GM12878 (cell line): ENCODE measurements at regions not wholly inside any gene's neighbourhood (a gene's known extent, or its start where the extent isn't known, plus 50 kb on each side); places are given as distances from the start of the nearest gene placed in this dataset.

Source experiments
- ATAC-seq: fragments of 200-7000 bp; cut with Tn5 transposase; 3 replicates; pipeline ENCODE4 v1.9.1; 2020; ENCODE audit warnings: mild to moderate bottlenecking, moderate library complexity
- BruUV-seq: library from RNA; stranded (reverse); fragments of 400-500 nt; replicated peaks from 2 replicates; lab custom pipeline; 2021; lab: Mats Ljungman, UMichigan
- CTCF ChIA-PET: fragments of 300-600 bp; sonication (Branson Sonifier 250); formaldehyde crosslinking; extraction: SDS; loops from one replicate; lab custom pipeline; 2021; ENCODE audit warnings: inconsistent platforms; lab: Yijun Ruan, JAX
- POLR2A ChIA-PET: fragments of 350-600 bp; formaldehyde crosslinking; extraction: SDS; loops from one replicate; lab custom pipeline; 2021; ENCODE audit warnings: inconsistent platforms; lab: Charles Lee
- RAD21 ChIA-PET: fragments of 300-600 bp; sonication (Branson Sonifier 250); formaldehyde crosslinking; loops from one replicate; lab custom pipeline; 2023; ENCODE audit warnings: antibody characterized with exemption; ENCODE audit not compliant: unreplicated experiment; lab: Charles Lee
- SMC1A ChIA-PET: fragments of 300-600 bp; sonication (Branson Sonifier 250); formaldehyde crosslinking; loops from one replicate; lab custom pipeline; 2023; ENCODE audit not compliant: unreplicated experiment, uncharacterized antibody; lab: Charles Lee
- DNase-seq: peaks from one replicate; pipeline ENCODE4 v3.0.0-alpha.2; 2011; ENCODE audit warnings: low read depth, low spot score
- FAIRE-seq: peaks from 3 replicates; lab custom pipeline; 2011; peaks lifted over from hg19 to GRCh38; lab: Jason Lieb, UNC
- H2AFZ ChIP-seq: 2 replicates; pipeline ENCODE4 v1.6.0; 2011; ENCODE audit warnings: low read depth, low read length, control low read depth; ENCODE audit not compliant: control insufficient read depth
- H3K27ac ChIP-seq: 2 replicates; pipeline ENCODE4 v1.5.1; 2011; ENCODE audit warnings: control low read depth; ENCODE audit not compliant: control insufficient read depth, insufficient read depth
- H3K27me3 ChIP-seq, 2 experiments: replicated peaks in 1 of 2; 2 replicates each; pipeline versions ENCODE4 v1.6.0 to v1.6.1; 2011; ENCODE audit warnings: low read length in 1 of 2; ENCODE audit not compliant: control insufficient read depth in 2 of 2, insufficient read depth in 2 of 2
- H3K36me3 ChIP-seq, 2 experiments: 2 replicates each; pipeline ENCODE4 v1.5.1; 2011; ENCODE audit warnings: low read length in 1 of 2; ENCODE audit not compliant: control insufficient read depth in 2 of 2, insufficient read depth in 2 of 2
- H3K4me1 ChIP-seq: 2 replicates; pipeline ENCODE4 v1.6.1; 2011; ENCODE audit warnings: mild to moderate bottlenecking, low read length, moderate library complexity, mixed read lengths; ENCODE audit not compliant: control insufficient read depth, insufficient read depth
- H3K4me2 ChIP-seq: 2 replicates; pipeline ENCODE4 v1.6.0; 2011; ENCODE audit warnings: control low read depth; ENCODE audit not compliant: control insufficient read depth, insufficient read depth
- H3K4me3 ChIP-seq: fragments of 200-600 bp; sonication (generic); 2 replicates; pipeline ENCODE4 v1.5.1; 2016
- H3K79me2 ChIP-seq: 2 replicates; pipeline ENCODE4 v1.6.0; 2011; ENCODE audit warnings: low read length; ENCODE audit not compliant: control insufficient read depth, insufficient read depth
- H3K9ac ChIP-seq: 2 replicates; pipeline ENCODE4 v1.8.0; 2011; ENCODE audit warnings: low read length, control low read depth, mixed read lengths; ENCODE audit not compliant: control insufficient read depth, insufficient read depth
- H3K9me3 ChIP-seq: replicated peaks from 3 replicates; pipeline ENCODE4 v1.5.1; 2011; ENCODE audit warnings: mild to moderate bottlenecking, low read length; ENCODE audit not compliant: control insufficient read depth, insufficient read depth
- H4K20me1 ChIP-seq: 2 replicates; pipeline ENCODE4 v1.6.0; 2011; ENCODE audit not compliant: control insufficient read depth, insufficient read depth
- CBFB ChIP-seq: IDR thresholded peaks from 2 replicates; pipeline ENCODE4 v1.6.1; 2016; ENCODE audit warnings: antibody characterized with exemption, low read depth
- EGR1 ChIP-seq, 2 experiments: IDR thresholded peaks; 1 replicate in 1 of 2; 2 replicates in 1 of 2; pipeline ENCODE4 v1.6.1; 2011 to 2012; ENCODE audit warnings: low read depth in 2 of 2, low read length in 2 of 2, borderline replicate concordance in 1 of 2, mild to moderate bottlenecking in 1 of 2, moderate library complexity in 1 of 2
- ETV6 ChIP-seq, 2 experiments: fragments of 450-650 bp in 1 of 2; IDR thresholded peaks in 1 of 2; conservative IDR thresholded peaks in 1 of 2; 2 replicates each; pipeline ENCODE4 v1.6.1; 2014; ENCODE audit warnings: antibody characterized with exemption in 1 of 2, borderline replicate concordance in 1 of 2, low read depth in 1 of 2, mild to moderate bottlenecking in 1 of 2, moderate library complexity in 1 of 2
- GATAD2B ChIP-seq: fragments of 450-650 bp; conservative IDR thresholded peaks from 2 replicates; pipeline ENCODE4 v1.6.1; 2017; ENCODE audit warnings: low read depth, mild to moderate bottlenecking, moderate library complexity
- MTA3 ChIP-seq: IDR thresholded peaks from 2 replicates; pipeline ENCODE4 v1.6.1; 2012; ENCODE audit warnings: low read length, inconsistent platforms, borderline replicate concordance
- NFYB ChIP-seq: IDR thresholded peaks from 2 replicates; pipeline ENCODE4 v1.6.1; 2011; ENCODE audit warnings: low read depth, mild to moderate bottlenecking, low read length, improper control_type of control experiment, moderate library complexity; ENCODE audit not compliant: insufficient read depth
- NRF1 ChIP-seq: conservative IDR thresholded peaks from 2 replicates; pipeline ENCODE4 v1.6.1; 2011; ENCODE audit warnings: mild to moderate bottlenecking, low read depth, low read length, improper control_type of control experiment
- POLR2AphosphoS5 ChIP-seq: IDR thresholded peaks from 2 replicates; pipeline ENCODE4 v1.6.1; 2011; ENCODE audit warnings: mild to moderate bottlenecking, low read length, inconsistent platforms
- RELA ChIP-seq: fragments of 450-650 bp; IDR thresholded peaks from 2 replicates; pipeline ENCODE4 v1.8.0; 2014; ENCODE audit warnings: borderline replicate concordance; ENCODE audit not compliant: partially characterized antibody
- SMARCA5 ChIP-seq: fragments of 450-650 bp; IDR thresholded peaks from 2 replicates; pipeline ENCODE4 v1.6.1; 2017; ENCODE audit warnings: mild to moderate bottlenecking
- ZSCAN29 ChIP-seq: fragments of 450-650 bp; IDR thresholded peaks from 2 replicates; pipeline ENCODE4 v1.6.1; 2017; ENCODE audit warnings: mild to moderate bottlenecking, moderate library complexity
- in situ Hi-C: fragments of 300-500 bp; cut with MboI; formaldehyde crosslinking; loops from 9 replicates; pipeline ENCODE4 v1.14.3; 2018; ENCODE audit warnings: mixed read lengths
- intact Hi-C: fragments of 100-400 bp; cut with micrococcal nuclease; formaldehyde crosslinking; loops from one replicate; pipeline ENCODE4 v1.14.2; 2022; ENCODE audit not compliant: unreplicated experiment
- TF ChIP-seq, protein P1 (sequence below): IDR thresholded peaks from 2 replicates; pipeline ENCODE4 v1.6.1; 2012; ENCODE audit warnings: low read depth, low read length, improper control_type of control experiment
- TF ChIP-seq, protein P2 (sequence below): IDR thresholded peaks from 2 replicates; pipeline ENCODE4 v1.6.1; 2011; ENCODE audit warnings: low read depth, mild to moderate bottlenecking, low read length, moderate library complexity, borderline replicate concordance; ENCODE audit errors: extremely low read depth
- TF ChIP-seq, protein P3 (sequence below): fragments of 450-650 bp; IDR thresholded peaks from 2 replicates; pipeline ENCODE4 v1.6.1; 2016; ENCODE audit warnings: mild to moderate bottlenecking
- TF ChIP-seq, protein P4 (sequence below): fragments of 450-650 bp; IDR thresholded peaks from 2 replicates; pipeline ENCODE4 v1.6.1; 2017; ENCODE audit warnings: borderline replicate concordance

DNA sequence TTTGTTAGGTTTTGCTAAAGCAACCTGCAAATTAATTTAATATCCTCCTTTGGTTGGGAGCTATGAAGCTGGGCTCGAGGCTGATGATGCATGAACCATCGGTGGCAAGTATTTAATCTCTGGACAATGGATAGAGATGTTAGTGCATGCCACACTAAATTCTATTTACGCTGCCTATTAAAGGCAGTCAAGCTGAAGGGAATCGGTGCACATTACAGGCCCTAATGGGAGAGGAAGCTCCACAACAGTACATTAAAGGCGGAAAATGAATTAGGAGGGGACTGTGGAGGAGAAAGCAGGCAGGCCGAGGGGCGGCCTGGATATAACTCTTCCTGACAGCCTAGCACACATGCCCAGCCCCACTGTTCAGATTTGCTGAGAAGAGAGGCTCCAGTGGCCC, 132.4 kb upstream of the MAFB start (continued):
- TF ChIP-seq ZSCAN29 (no peak), SMARCA5 (no peak)

DNA sequence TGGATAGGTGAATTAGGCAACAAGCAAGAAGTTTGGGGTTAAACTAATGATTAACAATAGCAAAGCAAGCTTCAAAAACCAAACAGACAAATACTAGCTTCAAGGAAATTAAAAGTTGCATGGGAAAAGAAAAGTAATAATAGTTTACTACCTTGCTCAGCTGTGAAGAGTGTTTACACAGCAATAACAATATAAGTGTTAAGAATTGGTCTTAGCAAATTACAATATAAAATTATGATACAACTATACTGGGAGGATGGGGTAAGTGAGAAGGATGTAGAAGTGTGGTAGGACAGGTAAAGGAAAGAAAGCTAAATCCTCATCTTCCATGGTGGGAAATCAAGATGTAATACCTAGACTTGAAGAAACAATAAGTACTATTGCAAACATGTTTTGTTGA, 137.7 kb upstream of the MAFB start:
- no TSS peak for BruUV-seq
- H3K27ac ChIP-seq: no peak overlapping the region
- no peaks in the 10 kb centered on the region for H3K79me2 ChIP-seq
- H3K9me3 ChIP-seq: no peaks in the 10 kb centered on the region
- no peak overlapping the region for H3K4me3 ChIP-seq
- ATAC-seq: no peak
- no peak overlapping the region for H3K4me2 ChIP-seq
- CTCF ChIA-PET: no interaction called here
- no peaks in the 10 kb centered on the region; a peak in 2 of 4 replicates for H3K27me3 ChIP-seq
- no peaks in the 10 kb centered on the region for H3K4me1 ChIP-seq
- RAD21 ChIA-PET: no interaction called here
- H4K20me1 ChIP-seq: no peaks in the 10 kb centered on the region
- H2AFZ ChIP-seq: no peak overlapping the region
- in situ Hi-C loops (no loop called here), intact Hi-C loops (no loop called here)
- SMC1A ChIA-PET: interaction anchor here (1.4 kb wide), 1 partner anchor 32 kb away, joined by 3 read pairs; no protein-coding TSS in a partner anchor
- no peak for DNase-seq
- no peaks in the 10 kb centered on the region for H3K36me3 ChIP-seq
- POLR2A ChIA-PET: no interaction called here
- FAIRE-seq: no peak
- TF ChIP-seq MTA3 (no peak), POLR2AphosphoS5 (no peak), CBFB (no peak), GATAD2B (no peak), NFYB (no peak), EGR1 (IDR thresholded peaks at IDR 0.05; ENCODE audit: borderline replicate concordance in 1 of 2, low read depth in 2 of 2, low read length in 2 of 2) (no peak), ETV6 (conservative IDR thresholded peaks at IDR 0.05 in 1 of 2, IDR thresholded peaks at IDR 0.05 in 1 of 2; ENCODE audit: borderline replicate concordance in 1 of 2, low read depth in 1 of 2) (no peak), RELA (no peak), NRF1 (no peak)
- TF ChIP-seq, protein P1, sequence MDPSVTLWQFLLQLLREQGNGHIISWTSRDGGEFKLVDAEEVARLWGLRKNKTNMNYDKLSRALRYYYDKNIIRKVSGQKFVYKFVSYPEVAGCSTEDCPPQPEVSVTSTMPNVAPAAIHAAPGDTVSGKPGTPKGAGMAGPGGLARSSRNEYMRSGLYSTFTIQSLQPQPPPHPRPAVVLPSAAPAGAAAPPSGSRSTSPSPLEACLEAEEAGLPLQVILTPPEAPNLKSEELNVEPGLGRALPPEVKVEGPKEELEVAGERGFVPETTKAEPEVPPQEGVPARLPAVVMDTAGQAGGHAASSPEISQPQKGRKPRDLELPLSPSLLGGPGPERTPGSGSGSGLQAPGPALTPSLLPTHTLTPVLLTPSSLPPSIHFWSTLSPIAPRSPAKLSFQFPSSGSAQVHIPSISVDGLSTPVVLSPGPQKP: no peak
- TF ChIP-seq, protein P2, sequence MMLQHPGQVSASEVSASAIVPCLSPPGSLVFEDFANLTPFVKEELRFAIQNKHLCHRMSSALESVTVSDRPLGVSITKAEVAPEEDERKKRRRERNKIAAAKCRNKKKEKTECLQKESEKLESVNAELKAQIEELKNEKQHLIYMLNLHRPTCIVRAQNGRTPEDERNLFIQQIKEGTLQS: no peak
- TF ChIP-seq, protein P3, sequence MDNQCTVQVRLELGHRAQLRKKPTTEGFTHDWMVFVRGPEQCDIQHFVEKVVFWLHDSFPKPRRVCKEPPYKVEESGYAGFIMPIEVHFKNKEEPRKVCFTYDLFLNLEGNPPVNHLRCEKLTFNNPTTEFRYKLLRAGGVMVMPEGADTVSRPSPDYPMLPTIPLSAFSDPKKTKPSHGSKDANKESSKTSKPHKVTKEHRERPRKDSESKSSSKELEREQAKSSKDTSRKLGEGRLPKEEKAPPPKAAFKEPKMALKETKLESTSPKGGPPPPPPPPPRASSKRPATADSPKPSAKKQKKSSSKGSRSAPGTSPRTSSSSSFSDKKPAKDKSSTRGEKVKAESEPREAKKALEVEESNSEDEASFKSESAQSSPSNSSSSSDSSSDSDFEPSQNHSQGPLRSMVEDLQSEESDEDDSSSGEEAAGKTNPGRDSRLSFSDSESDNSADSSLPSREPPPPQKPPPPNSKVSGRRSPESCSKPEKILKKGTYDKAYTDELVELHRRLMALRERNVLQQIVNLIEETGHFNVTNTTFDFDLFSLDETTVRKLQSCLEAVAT: no peak
- TF ChIP-seq, protein P4, sequence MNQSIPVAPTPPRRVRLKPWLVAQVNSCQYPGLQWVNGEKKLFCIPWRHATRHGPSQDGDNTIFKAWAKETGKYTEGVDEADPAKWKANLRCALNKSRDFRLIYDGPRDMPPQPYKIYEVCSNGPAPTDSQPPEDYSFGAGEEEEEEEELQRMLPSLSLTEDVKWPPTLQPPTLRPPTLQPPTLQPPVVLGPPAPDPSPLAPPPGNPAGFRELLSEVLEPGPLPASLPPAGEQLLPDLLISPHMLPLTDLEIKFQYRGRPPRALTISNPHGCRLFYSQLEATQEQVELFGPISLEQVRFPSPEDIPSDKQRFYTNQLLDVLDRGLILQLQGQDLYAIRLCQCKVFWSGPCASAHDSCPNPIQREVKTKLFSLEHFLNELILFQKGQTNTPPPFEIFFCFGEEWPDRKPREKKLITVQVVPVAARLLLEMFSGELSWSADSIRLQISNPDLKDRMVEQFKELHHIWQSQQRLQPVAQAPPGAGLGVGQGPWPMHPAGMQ: no peak
- H3K9ac ChIP-seq: no peak overlapping the region
